T-helper 2 cell treated with Interferon-gamma antibody and Interleukin-4, amounts not matched to agents 5 μg/mL and 100 μg/mL, for 36 hours (primary cell): ENCODE measurements at regions not wholly inside any gene's neighbourhood (a gene's known extent, or its start where the extent isn't known, plus 50 kb on each side); places are given as distances from the start of the nearest gene placed in this dataset.

ENCODE experiments used
- DNase-seq: peaks from one replicate; pipeline ENCODE4 v3.0.0; 2021; ENCODE audit warnings: low spot score
- H3K27ac Mint-ChIP-seq: one replicate; pipeline ENCODE4 v1.8.0; 2021; ENCODE audit warnings: mild to moderate bottlenecking, mixed read lengths
- H3K27me3 Mint-ChIP-seq: one replicate; pipeline ENCODE4 v1.8.0; 2021; ENCODE audit warnings: low read depth, mixed read lengths
- H3K36me3 Mint-ChIP-seq: one replicate; pipeline ENCODE4 v1.8.0; 2021; ENCODE audit warnings: low read depth, mixed read lengths
- H3K4me1 Mint-ChIP-seq: one replicate; pipeline ENCODE4 v1.8.0; 2021; ENCODE audit warnings: low read depth, mixed read lengths
- H3K4me3 Mint-ChIP-seq: one replicate; pipeline ENCODE4 v1.8.0; 2022; ENCODE audit warnings: mild to moderate bottlenecking, moderate library complexity, mixed read lengths
- H3K9me3 Mint-ChIP-seq: one replicate; pipeline ENCODE4 v1.8.0; 2021; ENCODE audit warnings: mixed read lengths

DNA sequence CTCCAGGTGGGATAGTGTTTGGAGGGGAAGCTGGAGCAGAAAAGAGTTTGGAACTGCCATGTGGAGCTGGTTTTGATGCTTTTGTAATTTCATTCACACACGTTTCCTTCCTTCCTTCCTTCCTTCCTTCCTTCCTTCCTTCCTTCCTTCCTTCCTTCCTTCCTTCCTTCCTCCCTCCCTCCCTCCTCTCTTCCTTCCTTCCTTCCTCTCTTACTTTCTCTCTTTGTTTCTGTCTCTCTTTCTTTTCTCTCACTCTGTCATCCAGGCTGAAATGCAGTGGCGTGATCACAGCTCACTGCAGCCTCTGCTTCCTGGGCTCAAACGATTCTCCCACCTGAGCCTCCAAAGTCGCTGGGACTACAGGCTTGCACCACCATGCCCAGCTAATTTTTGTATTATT lies 168.0 kb upstream of the ARID2 start:
- Mint-ChIP-seq H3K4me3 (no peak overlapping the region), H3K27ac (no peak overlapping the region), H3K4me1 (no peaks in the 10 kb centered on the region), H3K9me3 (no peaks in the 10 kb centered on the region), H3K36me3 (no peaks in the 10 kb centered on the region), H3K27me3 (peaks cover 4% of the 10 kb centered on the region)
- DNase-seq, result no peak

DNA sequence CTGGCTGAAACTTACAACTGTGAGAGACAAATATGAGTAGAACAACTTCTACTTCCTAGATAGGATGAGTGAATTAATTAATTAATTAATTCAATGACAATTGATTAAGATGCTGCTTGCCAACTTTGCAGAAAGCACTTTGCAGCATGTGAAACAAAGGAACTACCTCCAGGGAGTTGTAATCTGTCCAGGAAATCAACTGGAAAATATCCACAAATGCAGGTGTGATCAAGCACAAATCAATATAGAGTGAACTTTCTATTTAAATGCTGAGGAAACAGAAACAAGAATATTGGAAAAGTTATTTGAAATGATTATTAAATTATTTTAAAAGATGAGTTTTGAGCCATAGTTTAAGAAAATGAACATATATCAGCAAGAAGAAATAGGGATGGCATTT lies 163.9 kb upstream of the ARID2 start:
- Mint-ChIP-seq H3K27ac (no peak overlapping the region), H3K36me3 (no peaks in the 10 kb centered on the region), H3K4me1 (no peaks in the 10 kb centered on the region), H3K9me3 (no peaks in the 10 kb centered on the region), H3K4me3 (no peak overlapping the region), H3K27me3 (peaks cover 15% of the 10 kb centered on the region)
- no peak for DNase-seq

DNA sequence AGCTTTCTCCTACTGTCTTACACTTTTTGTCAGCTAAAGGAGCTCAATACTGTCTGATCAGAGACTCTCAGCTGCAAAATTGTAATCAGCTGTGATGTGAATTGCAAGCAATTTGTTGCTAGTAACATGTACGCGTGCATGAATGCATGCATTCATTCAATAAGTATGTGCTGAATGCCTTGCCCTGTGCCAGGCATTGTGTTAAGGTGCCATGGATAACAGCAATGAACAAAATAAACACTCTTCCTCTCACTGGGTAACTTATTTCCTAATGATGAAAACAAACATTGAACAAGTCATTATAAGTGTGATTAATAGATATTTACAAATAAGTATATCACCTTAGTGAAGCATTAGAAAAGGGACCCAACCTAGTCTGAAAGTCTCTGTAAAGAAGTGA lies 163.2 kb upstream of the ARID2 start:
- no peaks in the 10 kb centered on the region for H3K36me3 Mint-ChIP-seq
- DNase-seq, result no peak
- H3K27ac Mint-ChIP-seq, result no peak overlapping the region
- no peak overlapping the region for H3K4me3 Mint-ChIP-seq
- H3K27me3 Mint-ChIP-seq, result peaks cover 20% of the 10 kb centered on the region
- no peaks in the 10 kb centered on the region for H3K4me1 Mint-ChIP-seq
- no peaks in the 10 kb centered on the region for H3K9me3 Mint-ChIP-seq

DNA sequence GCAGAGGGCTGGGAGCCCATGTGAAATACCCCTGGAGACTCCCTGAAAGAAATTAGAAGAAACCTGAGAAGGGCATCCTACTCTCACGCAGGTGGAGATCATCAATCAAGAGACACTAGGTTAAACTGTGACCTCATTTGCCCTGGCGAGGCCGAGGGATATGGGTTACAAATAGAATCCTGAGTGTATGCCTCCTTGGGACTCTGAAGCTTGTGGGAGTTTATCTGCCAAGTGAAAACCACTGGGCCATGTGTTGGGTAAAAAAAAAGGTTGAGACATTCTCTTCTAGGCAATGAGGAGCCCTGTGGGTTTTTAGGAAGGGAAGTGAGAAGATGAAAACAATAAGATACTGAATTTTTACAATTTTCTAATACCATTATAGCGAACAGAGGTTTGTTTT lies 160.7 kb upstream of the ARID2 start:
- Mint-ChIP-seq H3K4me3 (no peak overlapping the region), H3K9me3 (no peaks in the 10 kb centered on the region), H3K36me3 (no peaks in the 10 kb centered on the region), H3K27me3 (peaks cover 23% of the 10 kb centered on the region), H3K4me1 (no peaks in the 10 kb centered on the region), H3K27ac (no peak overlapping the region)
- DNase-seq, result no peak

DNA sequence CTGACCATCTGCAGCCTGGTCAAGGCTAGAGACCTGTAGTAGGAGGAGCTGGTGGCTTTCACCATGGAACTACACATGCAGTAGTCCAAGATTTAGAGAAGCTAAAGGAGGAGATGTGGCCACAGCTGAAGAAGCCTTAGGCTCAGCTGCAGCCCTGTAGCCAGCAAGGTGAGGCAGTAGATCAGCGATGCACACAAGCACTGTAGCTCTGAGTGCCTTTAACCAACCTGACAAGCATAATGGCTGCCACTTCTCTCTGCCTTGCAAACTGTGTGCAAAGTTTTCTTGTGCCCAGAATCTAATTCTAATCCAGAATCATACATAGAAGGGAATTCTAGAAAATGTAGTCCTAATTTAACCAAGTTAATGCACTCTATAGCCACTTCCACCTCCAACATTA lies 159.0 kb upstream of the ARID2 start:
- no peaks in the 10 kb centered on the region for H3K4me1 Mint-ChIP-seq
- H3K9me3 Mint-ChIP-seq, result no peaks in the 10 kb centered on the region
- no peak overlapping the region for H3K27ac Mint-ChIP-seq
- no peak overlapping the region for H3K4me3 Mint-ChIP-seq
- no peak for DNase-seq
- peaks cover 29% of the 10 kb centered on the region for H3K27me3 Mint-ChIP-seq
- no peaks in the 10 kb centered on the region for H3K36me3 Mint-ChIP-seq

DNA sequence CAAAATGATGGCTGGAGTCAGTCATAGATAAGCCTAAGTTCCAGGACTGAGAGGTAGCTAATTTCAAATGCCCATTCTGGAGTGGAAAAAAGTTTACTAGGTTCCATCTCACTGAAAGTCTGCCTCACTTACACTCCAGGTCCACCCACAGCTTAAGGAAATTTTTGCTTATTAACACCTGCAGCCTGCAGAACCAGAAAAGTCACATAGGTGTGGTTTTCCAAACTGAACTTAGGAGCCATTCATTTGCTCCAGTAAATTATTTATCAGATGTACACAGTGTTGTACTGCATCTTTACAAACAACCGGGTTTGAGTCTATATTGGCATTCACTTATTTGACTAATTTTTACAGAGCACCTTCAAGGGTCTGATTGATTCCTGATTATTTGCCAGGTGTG lies 157.4 kb upstream of the ARID2 start:
- Mint-ChIP-seq H3K4me3 (no peak overlapping the region), H3K36me3 (no peaks in the 10 kb centered on the region), H3K9me3 (no peaks in the 10 kb centered on the region), H3K27me3 (peaks cover 28% of the 10 kb centered on the region), H3K4me1 (peaks cover 5% of the 10 kb centered on the region), H3K27ac (no peak overlapping the region)
- DNase-seq, result no peak

DNA sequence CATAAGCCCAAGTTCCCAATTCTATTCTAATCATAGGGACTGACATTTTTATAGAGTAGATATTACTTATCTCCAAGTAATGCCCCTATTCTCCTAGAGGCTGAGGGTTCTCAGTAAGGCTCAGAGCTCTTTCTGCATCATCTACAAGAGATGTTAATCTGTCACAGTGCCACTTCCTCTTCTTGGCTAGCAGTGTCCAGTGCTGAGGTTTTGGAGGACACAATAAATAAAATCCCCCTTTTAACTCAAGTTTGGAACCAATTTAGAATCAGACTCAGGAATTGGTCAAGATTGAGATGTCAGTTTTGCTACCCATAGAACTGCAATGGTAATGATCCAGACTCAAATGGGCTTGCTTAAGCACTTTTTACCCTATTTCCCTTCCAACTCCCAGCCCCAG lies 154.1 kb upstream of the ARID2 start:
- DNase-seq, result no peak
- H3K27me3 Mint-ChIP-seq, result peaks cover 20% of the 10 kb centered on the region
- no peak overlapping the region for H3K4me3 Mint-ChIP-seq
- no peaks in the 10 kb centered on the region for H3K9me3 Mint-ChIP-seq
- H3K27ac Mint-ChIP-seq, result no peak overlapping the region
- H3K36me3 Mint-ChIP-seq, result no peaks in the 10 kb centered on the region
- H3K4me1 Mint-ChIP-seq, result peaks cover 5% of the 10 kb centered on the region

DNA sequence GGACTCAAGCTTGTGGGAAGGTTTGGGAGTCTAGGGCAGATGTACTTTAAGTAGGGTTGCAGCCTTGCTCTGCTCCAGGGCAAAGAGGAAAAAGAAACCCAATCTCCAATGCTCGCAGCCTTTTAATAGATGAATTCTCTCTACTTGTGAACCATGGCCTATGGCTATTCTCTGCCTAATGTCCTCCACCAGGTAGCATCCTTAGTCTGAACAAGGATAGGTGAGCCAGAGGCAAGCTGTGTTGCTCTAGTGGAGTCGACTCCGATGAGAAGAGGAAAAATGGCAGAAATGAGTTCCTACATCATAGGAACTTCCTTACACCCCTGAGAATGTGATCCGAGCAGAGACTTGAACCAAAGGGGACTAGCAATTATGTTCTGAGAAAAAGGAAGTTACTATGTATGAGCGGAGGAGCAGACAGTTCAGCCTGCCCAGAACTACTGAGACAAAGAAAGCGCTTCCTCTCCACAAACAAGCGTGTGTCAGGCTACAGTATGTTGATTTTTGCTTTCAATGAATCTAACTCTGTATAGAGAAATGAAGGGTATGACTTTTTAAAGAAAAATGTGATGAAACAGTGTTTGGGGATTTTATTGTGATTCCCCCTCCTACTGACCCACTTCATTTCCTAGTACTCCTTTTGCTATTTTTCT lies 153.6 kb upstream of the ARID2 start:
- H3K27me3 Mint-ChIP-seq, result peaks cover 18% of the 10 kb centered on the region
- no peak overlapping the region for H3K4me3 Mint-ChIP-seq
- DNase-seq, result no peak
- H3K4me1 Mint-ChIP-seq, result peaks cover 5% of the 10 kb centered on the region
- H3K36me3 Mint-ChIP-seq, result no peaks in the 10 kb centered on the region
- no peak overlapping the region for H3K27ac Mint-ChIP-seq
- no peaks in the 10 kb centered on the region for H3K9me3 Mint-ChIP-seq

DNA sequence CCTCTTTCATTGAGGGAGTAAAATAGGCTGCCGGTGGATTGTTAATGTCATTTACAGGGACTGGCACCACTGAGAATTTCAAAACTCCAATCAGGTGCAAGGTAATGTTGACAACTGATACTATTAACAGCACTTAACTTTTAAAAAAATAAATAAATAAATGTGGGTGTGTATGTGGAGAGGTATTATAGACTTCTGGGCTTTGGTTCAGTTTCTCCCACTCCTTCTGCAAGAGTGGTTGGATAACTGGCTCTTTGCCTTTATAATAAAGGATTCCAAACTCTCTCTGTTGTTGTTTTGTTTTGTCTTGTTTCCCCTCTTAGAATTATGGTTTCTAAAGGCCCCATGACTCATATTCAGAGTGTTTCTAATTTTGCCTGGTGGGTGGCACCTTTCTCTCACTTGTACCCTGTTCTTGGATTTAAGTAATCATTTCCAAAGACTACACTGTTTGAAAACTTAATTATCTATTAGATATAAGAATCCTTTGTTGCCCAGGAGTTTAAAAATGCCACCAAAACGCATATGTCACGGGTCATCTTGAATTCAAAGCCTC lies 151.6 kb upstream of the ARID2 start:
- Mint-ChIP-seq H3K27me3 (peaks cover 16% of the 10 kb centered on the region), H3K9me3 (no peaks in the 10 kb centered on the region), H3K27ac (no peak overlapping the region), H3K4me3 (no peak overlapping the region), H3K36me3 (no peaks in the 10 kb centered on the region), H3K4me1 (peaks cover 7% of the 10 kb centered on the region)
- DNase-seq, result no peak

DNA sequence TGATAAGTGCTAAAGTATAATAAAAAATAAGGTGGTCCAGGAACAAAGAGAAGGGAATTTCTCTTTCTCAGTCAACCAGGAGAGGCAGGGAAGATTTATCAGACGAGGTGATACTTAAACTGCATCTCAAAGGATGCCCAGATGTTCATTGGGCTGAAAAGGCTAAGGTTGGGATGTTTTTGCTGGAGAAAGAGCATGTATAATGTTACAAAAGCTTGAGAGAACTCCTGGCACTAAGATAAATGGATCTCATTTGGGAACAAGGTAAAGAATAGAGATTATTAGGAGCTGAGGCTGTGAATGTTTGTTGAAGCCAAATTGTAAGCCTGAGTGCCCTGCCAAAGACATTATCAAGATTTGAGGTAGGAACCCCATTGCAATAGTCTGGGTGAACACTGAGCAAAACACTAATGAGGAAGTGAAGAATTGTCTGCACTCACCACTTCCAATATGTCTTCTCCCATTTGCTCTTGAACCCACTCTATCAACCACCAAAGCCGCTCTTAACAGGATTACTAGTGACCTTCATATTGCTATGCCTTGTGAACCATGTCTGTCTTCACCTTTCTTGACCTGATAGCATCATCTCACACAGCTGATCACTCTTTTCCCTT lies 149.0 kb upstream of the ARID2 start:
- Mint-ChIP-seq H3K27me3 (peaks cover 12% of the 10 kb centered on the region), H3K27ac (no peak overlapping the region), H3K9me3 (no peaks in the 10 kb centered on the region), H3K4me3 (no peak overlapping the region), H3K4me1 (peaks cover 7% of the 10 kb centered on the region), H3K36me3 (no peaks in the 10 kb centered on the region)
- DNase-seq, result no peak

DNA sequence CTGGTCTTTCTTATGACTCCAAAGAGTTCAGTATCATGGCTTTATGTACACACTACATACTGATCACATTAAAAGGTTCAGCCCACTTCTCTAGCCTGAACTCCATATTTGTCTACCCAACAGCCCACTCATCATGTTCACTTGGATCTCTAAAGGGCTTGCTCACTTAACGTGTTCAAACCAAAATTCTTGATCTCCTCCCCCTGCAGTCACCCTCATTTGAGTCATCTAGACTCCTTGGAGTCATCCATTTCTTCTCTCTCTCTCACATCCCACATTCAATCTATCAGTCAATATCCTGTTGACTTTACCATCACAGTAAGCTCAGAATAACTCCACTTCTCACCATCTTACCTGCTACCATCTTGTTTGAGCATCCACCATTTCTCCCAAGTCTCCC lies 148.4 kb upstream of the ARID2 start:
- Mint-ChIP-seq H3K36me3 (no peaks in the 10 kb centered on the region), H3K4me1 (peaks cover 4% of the 10 kb centered on the region), H3K9me3 (no peaks in the 10 kb centered on the region), H3K27me3 (peaks cover 12% of the 10 kb centered on the region), H3K4me3 (no peak overlapping the region), H3K27ac (no peak overlapping the region)
- no peak for DNase-seq

DNA sequence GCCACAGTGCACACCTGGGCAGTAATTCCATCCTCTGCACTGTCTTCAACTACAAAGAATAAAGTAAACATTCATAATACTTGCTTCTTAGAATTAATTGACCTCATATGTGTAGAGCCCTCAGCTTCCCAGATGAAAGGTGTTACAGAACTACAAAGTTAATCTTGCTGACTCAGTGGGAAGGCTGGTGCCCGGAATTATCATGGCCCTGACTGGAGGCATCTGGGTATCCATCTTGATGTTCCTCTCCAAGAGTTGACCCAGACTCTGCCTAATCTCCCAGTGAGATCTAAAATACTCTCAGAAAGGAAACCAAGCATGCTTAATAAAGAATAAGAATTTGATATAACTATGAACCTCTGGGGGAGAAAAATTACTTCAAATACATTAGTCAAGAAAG lies 147.0 kb upstream of the ARID2 start:
- no peak for DNase-seq
- Mint-ChIP-seq H3K9me3 (no peaks in the 10 kb centered on the region), H3K27me3 (peaks cover 9% of the 10 kb centered on the region), H3K4me3 (no peak overlapping the region), H3K4me1 (peaks cover 2% of the 10 kb centered on the region), H3K27ac (no peak overlapping the region), H3K36me3 (no peaks in the 10 kb centered on the region)

DNA sequence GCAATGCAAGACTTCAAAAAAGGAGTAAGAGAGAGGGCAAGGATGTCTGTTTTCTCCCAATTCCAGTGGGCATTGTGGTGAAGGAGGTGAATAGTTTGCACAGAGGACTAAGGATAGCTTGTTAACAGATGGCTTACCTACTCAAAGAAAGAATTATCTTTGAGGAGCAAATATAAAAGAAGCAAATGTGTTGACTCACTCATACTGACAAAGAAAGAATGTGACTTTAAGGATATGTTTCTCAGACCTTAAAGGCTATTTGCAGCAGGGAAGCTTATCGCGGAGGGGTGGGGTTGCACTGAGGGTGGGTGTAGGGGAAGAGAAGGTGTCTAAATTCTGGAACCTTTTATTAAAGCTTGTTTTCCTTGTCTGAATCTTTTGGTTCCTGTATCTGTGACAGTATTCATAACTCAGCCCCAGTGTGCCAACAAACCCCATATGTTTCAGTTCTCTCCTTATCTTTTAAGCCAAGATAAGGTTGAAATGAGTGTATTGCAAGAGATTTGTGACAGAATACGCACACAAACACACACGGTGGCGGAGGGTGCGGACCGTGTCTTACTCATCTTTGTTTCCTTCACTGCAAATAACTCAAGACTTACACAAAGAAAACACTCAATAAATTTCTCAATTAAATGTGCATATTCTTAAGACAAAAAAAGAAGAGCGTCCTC lies 146.4 kb upstream of the ARID2 start:
- Mint-ChIP-seq H3K9me3 (no peaks in the 10 kb centered on the region), H3K27ac (no peak overlapping the region), H3K4me1 (peaks cover 2% of the 10 kb centered on the region), H3K27me3 (peaks cover 9% of the 10 kb centered on the region), H3K36me3 (no peaks in the 10 kb centered on the region), H3K4me3 (no peak overlapping the region)
- no peak for DNase-seq

DNA sequence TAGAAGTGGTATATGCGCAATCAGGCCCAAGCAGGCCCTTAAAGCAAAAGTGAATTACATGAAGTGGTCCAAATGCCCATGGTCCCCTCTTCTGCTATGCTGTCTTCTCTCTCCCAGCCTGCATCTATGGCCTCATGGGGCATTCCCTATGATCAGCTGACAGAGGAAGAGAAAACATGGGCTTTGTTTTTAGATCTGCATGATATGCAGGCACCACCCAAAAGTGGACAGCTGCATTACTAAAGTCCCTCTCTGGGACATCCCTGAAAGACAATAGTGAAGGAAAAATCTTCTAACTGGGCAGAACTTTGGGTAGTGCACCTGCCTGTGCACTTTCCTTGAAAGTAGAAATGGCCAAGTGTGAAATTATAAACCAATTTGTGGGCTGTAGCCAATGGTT lies 145.2 kb upstream of the ARID2 start:
- Mint-ChIP-seq H3K36me3 (no peaks in the 10 kb centered on the region), H3K27ac (no peak overlapping the region), H3K4me1 (peaks cover 2% of the 10 kb centered on the region), H3K9me3 (no peaks in the 10 kb centered on the region), H3K4me3 (no peak overlapping the region), H3K27me3 (peaks cover 10% of the 10 kb centered on the region)
- DNase-seq, result no peak
